DMS153 (cell line): ENCODE measurements at regions not wholly inside any gene's neighbourhood (a gene's known extent, or its start where the extent isn't known, plus 50 kb on each side); places are given as distances from the start of the nearest gene placed in this dataset.
"Not testable (repeated sequence)": the region's sequence is repeated elsewhere in the genome, so short reads cannot be mapped to it uniquely, and the experiment has no call there.

Experiments used
- DNase-seq: peaks from one replicate; lab custom pipeline; 2025; lab: John Stamatoyannopoulos, UW

DNA sequence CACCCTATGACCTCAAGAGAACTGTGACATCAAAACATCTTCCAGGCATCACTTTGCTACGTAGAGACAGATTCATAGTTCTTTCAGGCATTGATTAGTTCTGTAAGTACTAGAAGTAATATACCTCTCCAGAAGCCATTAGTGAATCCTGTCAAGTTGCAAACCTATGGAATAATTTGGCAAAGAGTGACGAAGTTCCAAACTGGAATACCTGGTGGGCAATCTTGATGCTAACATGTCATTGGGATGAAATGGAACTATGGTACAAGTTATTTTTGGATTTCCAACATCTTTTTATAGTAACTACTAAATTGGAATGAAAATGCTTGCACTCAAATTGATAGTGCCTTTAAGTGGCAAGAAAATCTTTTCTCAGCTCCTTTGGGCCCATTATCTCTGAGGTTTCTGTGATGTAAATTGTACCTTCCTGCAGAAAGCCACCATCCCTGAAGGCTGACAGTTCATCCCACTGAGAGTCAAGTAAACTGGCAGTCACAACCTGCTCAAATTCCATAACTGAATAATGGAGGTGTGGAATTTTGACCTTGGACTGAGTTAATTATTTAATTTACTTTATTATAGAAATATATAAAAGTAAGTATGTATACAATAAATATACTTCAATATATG is 435.5 kb downstream of the DTWD2 start:
- no peak for DNase-seq

DNA sequence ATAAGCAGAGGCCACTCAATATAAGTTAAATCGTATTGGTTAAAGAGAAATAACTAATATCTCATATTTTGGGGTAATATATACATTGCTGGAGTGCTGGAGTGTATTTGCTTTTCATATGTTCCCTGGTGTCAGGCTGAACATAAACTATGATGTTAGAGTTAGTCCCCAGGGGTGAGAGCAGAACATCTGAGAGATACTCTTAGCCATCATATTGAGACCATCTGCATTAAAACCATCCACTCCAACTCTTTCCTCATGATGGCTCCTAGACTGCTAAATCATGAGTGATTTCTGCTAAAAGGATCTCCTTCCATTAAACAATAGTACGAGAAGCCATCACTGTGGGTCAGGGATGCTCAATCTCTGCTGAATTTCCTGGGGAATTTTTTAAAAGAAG is 436.2 kb downstream of the DTWD2 start:
- DNase-seq, result no peak

DNA sequence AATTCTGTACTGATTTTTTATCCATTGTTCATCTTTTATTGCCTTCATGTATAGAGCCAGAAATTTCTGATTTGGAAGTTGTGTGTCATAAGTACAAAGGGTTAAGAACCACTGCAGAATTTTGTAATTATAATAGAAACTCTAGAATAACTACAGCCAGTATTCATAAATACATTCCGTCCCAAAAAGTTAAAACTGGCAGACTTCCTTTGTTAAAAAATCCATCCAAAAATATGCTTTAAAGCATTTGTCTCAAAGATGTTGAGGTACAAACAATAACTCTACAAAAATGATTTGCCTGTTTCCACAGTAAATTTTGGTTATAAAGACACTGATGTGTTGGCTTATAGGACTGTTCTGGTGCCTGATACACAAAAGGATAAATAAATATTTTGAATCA is 436.6 kb downstream of the DTWD2 start:
- DNase-seq, result no peak

- no peak for DNase-seq
Measured at GRCh38 chr5:118551031-118551430, 437.3 kb downstream of the DTWD2 start.

DNA sequence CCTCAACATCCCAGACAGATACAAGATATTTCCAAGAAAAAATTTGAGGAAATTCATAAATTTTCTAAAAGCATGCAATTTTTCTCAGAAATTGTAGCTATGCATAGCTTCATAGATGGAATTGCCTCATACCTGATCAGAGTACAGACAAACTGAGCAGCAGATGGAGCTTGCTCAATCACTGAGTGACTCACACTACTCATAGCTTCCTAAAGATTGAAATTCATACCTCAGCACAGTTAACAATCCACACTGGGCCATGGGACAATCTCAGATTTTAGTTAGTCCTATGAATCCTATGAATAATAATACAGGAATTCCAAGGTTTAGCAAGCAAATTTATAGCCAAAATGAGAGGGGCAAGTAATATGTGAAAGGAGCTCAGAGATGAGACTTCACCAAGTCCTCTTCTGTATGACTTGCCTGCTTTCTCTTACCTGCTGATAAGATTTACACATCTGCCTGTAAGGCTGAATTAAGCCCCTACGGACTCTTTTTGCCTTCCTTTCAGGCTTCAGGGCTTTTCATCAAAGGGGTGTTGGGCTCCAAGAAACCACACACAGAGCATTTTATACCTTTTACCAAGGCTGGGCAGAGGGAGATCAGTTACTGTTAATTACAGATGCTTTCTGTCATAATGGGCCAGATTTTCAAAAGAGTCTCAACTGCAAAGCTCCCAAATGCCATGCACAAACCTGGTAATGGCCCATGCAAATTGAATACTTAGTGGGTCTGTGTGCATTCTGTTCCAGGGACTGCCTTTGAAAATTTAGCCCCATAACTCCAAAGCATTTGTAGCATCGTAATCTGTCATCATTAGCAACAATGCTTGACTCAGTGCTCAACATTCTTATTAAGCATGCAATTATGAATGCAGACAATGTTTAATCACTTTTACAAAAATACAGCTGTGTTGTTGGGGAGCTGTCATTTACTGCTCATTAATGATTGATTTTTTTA is 439.3 kb downstream of the DTWD2 start:
- no peak for DNase-seq

- no peak for DNase-seq
Measured at GRCh38 chr5:118545470-118545869, 442.9 kb downstream of the DTWD2 start.

GRCh38 chr5:118544887-118545449 is 443.4 kb downstream of the DTWD2 start:
- DNase-seq, result no peak

- DNase-seq, result no peak
Measured at GRCh38 chr5:118533923-118534322, 454.4 kb downstream of the DTWD2 start.

GRCh38 chr5:118533156-118533555 is 455.2 kb downstream of the DTWD2 start:
- DNase-seq, result no peak

DNA sequence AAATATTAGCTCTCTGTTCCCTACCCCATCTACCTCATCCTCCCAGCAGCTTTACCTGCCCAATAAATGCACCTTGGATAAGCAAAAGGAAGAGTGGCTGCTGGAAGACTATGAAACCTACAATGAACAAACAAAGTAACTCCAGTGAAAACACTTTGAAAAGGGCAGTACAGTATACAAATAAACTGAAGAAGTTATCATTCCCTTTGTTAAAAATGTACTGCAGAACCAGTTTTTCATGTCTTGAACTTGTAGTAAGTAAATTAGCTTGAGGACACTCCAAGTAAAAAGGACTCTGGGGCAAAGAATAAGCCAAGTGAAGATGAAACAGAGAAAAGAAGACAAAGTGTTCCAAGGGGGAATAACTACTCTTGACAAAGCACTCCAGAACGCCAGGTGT is 457.1 kb downstream of the DTWD2 start:
- DNase-seq, result no peak

GRCh38 chr5:118529361-118530144 is 458.8 kb downstream of the DTWD2 start:
- DNase-seq, result no peak

DNA sequence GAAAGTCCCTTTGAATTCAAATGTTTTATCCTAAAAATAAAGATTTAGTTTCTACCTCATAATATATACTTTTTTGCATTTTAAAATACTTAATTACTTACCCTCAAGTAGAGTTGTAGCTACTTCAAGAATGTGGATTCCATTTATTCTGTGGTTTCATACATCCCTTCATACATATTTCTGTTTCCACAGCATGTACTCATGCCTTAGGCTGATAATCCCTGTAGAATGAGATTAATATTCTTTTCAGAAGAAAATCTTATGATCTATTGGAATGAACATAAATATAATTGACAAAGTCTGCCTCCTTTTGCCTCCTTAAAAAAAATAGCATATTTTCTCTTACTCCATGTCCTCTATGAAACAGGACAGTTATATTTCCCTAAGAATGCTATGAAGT is 465.7 kb downstream of the DTWD2 start:
- DNase-seq, result no peak

GRCh38 chr5:118520771-118521415 is 467.5 kb downstream of the DTWD2 start:
- no peak for DNase-seq

DNA sequence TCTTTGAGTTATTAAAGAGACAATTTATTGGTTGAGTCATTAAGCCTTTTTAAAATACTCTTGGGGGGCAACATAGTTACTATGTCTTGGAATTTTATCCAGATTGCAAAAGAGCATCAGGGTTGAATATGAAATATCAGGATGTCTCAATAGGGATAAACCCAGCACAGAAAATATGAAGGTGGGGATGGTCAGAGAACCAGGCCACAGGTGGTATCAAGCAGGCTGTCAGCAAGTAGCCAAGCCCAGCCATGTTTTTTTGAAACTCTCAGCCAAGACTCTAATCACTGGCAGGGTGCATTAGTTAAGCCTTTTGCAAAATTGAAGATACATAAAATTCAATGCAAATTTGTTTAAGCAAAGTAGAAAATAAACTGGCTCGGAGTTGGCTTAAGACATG is 468.9 kb downstream of the DTWD2 start:
- no peak for DNase-seq

DNA sequence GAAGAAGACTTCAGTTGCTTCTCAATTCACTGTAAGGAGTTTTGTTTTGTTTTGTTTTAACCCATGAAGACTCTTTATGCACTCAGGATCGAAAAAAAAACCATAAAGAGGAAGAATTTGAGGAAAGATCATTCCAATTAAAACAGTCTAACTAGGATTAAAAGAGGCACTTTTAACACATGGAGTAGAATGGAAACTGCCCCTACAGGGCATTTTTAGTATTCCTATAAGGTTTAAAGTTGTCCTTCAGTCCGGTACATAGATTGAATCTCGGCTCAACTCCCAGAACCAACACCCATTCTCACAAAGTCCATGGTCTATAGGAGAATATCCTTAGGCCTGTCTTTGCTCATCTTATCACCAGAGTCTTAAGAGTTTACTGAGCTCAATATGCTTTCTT is 469.6 kb downstream of the DTWD2 start:
- DNase-seq, result no peak

- DNase-seq, result no peak
Measured at GRCh38 chr5:118511846-118512245, 476.5 kb downstream of the DTWD2 start.

- DNase-seq, result no peak
Measured at GRCh38 chr5:118506217-118506852, 482.0 kb downstream of the DTWD2 start.

DNA sequence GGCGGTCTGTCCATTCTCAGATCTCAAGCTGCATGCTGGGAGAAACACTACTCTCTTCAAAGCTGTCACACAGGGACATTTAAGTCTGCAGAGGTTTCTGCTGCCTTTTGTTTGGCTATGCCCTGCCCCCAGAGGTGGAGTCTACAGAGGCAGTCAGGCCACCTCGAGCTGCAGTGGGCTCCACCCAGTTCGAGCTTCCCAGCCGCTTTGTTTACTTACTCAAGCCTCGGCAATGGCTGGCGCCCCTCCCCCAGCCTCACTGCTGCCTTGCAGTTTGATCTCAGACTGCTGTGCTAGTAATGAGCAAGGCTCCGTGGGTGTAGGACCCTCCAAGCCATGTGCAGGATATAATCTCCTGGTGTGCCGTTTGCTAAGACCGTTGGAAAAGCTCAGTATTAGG is 486.1 kb downstream of the DTWD2 start:
- not testable (repeated sequence) for DNase-seq

DNA sequence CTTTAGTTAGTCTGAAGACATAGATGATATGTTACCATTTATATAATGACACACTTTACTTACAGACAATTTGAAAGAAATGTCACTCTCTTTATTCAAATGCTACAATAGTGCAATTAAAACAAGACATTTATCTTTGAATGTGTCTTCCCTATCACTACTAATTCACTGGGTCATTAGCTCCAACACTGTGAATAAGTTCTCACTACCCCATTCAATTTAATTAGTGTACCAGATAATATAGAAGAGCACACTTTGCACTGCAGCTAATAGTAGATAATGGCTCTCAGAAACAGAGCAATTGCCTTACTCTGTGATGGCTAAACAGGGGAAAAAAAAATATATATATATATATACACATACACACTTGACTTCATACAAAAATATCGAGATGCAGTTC is 497.0 kb downstream of the DTWD2 start:
- DNase-seq, result no peak

DNA sequence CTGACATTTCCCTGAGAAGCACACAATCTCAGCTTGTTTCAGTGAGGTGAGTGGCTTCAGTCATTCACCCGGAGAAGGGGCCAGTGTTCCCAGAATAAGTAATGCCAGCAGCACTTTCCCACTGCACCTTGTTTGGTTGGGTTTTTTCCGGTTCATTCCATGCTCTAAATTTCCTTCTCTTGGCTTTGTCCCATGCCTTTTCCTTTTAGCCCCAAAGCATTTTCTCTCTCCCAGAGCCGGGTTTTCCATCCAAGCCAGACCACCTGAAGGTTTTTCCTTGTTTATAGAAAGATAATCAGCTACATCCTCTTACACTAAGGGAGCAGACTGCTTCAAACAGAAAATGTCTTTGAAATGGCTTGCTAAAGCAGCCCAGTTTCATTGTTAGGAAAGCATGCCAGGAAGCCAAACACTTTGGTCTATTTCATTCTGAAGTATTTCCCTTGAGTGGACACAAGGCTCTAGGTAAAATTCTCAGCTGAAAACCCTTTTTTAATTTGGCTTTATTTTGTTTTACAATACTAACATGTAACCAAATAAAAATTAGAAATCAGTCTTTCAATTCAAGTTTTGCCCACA is 501.6 kb downstream of the DTWD2 start:
- no peak for DNase-seq

DNA sequence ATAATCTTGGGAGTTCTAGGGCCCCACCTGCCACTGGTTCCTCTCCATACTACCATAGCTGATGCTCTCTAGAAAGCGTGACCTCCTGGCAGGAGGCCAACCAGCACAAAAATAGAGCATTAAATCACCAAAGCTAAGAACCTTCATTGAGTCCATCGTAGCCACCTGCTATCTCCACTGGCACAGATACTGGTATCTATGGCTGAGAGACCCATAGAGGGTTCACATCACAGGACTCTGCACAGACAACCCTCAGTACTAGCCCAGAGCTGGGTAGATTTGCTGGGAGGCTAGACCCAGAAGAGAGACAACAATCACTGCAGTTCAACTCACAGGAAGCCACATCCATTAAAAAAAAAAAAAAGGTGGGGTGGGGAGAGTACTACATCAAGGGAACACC is 509.1 kb downstream of the DTWD2 start:
- no peak for DNase-seq
